GM12873 (cell line): ENCODE measurements at regions not wholly inside any gene's neighbourhood (a gene's known extent, or its start where the extent isn't known, plus 50 kb on each side); places are given as distances from the start of the nearest gene placed in this dataset.

ENCODE experiments used
- CTCF ChIP-seq: IDR thresholded peaks from 2 replicates; pipeline ENCODE4 v1.5.1; 2012; ENCODE audit warnings: low read depth, mild to moderate bottlenecking, moderate library complexity, low read length, control low read depth; ENCODE audit not compliant: insufficient read depth; ENCODE audit errors: missing control alignments

- TF ChIP-seq CTCF: no peak
Measured at GRCh38 chr6:26222571-26222970, 135.3 kb downstream of the HFE start.

- TF ChIP-seq CTCF: no peak
Measured at GRCh38 chr6:26223228-26223627, 136.0 kb downstream of the HFE start.

DNA sequence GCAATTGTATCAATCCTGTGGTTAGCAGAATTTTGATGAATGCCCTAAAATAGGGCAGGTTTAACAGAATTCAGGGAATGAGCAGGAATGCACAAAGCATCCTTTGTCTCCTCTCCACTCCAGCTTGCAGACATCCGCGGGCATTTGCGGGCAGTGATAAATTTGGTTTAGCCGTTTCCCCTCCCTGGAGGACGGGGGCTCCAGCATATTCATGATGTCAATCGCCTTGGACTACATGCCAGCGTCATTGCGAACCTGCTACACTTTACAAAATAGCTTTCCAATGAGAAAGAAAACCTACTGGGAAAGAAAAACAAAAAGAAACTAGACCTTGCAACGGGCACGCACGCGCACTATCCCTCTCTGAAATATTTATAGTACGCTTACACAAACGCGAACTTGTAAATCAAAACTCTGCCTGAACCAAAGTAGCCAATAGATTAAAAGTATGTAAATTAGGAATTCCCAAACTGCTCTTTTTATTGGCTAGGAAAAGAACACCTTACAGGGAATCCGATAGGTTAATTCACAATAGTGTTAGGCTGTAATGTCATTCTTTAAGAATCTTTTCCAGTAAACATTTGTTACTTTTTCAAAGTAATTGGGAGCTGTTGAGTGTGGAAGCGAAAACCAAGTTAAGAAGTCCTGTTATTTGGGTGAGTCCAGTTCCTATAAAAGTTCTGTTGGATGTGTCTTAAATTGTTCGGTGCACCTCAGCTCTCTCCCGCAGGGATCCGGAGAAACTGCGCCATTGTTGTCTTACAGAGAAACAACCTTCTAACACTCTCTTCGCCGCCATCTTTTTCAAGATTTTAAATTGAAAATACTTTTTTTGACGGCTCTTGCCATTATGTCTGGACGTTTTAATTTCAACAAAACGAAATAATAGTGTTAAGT is 136.7 kb downstream of the HFE start:
- TF ChIP-seq CTCF: no peak

DNA sequence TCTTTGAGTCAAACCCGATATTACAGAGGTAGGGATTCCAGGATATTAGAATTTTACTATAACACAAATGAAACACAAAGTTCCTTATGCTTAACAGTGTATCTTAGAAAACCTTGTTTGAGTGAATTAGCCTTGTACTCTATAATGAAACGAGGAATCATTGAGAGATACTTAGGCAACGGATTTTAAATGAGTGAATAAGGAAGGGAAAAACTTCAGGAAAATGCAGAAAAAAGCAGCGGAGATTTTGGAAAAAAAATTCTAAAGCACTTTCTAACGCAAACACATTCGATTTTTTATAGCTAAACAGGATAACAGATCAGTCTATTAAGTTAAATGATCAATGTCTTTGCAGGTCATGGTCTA is 137.3 kb downstream of the HFE start:
- no peak for TF ChIP-seq CTCF

GRCh38 chr6:26224940-26225847 is 138.0 kb downstream of the HFE start:
- TF ChIP-seq CTCF: no peak

DNA sequence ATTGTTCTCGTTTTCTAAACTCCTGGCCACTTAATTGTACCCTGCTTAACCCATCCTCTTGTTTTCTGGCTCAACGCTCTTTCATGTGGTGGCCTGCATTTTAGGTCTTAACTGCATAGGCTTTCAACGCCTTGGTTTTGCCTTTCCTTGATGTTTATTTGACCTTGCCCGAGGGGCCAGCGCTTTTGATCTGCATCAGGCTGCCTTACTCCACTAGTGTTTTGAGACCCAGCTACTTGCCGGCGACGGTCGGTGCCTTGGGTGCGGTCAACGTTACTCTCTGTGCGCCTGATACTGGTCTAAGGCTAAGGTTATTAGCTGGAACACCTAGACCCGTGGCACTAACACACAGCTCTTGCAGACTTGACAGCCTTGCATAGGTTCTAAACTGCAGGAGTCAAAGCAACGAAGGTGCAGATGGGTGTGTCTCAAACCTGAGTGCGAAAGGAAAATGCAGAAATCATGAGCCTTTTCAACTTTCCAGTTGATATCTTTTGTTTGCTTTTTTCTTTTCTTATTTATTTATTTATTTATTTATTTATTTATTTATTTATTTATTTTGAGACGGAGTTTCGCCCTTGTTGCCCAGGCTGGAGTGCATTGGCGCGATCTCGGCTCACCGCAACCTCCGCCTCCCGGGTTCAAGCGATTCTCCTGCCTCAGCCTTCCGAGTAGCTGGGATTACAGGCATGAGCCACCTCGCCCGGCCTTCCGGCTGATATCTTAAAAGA is 138.8 kb downstream of the HFE start:
- no peak for TF ChIP-seq CTCF
